ENCODE measurements at regions not wholly inside any gene's neighbourhood (a gene's known extent, or its start where the extent isn't known, plus 50 kb on each side); places are given as distances from the start of the nearest gene placed in this dataset.

- H3K4me1 ChIP-seq (ENCODE audit: control insufficient read depth, insufficient read depth, low read length) = peaks cover 57% of the 10 kb centered on the region
- no peak overlapping the region for H3K4me3 ChIP-seq (ENCODE audit: low read depth, low read length)
- DNase-seq (ENCODE audit: low read depth in 4 of 6, low spot score in 6 of 6) = peak in 1 of 6 donors; percentile 38
- under 1% methylated on average over 54 of the region's 63 CpGs for WGBS (ENCODE audit: insufficient coverage)
- H3K9me3 ChIP-seq (ENCODE audit: control insufficient read depth, insufficient read depth, low read length) = no peaks in the 10 kb centered on the region
- H3K27ac ChIP-seq (ENCODE audit: low read depth, low read length) = no peak overlapping the region
- peaks cover 75% of the 10 kb centered on the region for H3K27me3 ChIP-seq (ENCODE audit: control insufficient read depth, insufficient read depth, low read length)
- H3K36me3 ChIP-seq (ENCODE audit: control insufficient read depth, insufficient read depth, low read length) = no peaks in the 10 kb centered on the region
Observed at GRCh38 chr17:68196394-68197090, 51.3 kb upstream of the AMZ2 start.

GRCh38 chr17:68197091-68197996, 50.5 kb upstream of the AMZ2 start:
- Histone ChIP-seq H3K36me3 (ENCODE audit: control insufficient read depth, insufficient read depth, low read length) (no peaks in the 10 kb centered on the region), H3K9me3 (ENCODE audit: control insufficient read depth, insufficient read depth, low read length) (no peaks in the 10 kb centered on the region), H3K4me3 (ENCODE audit: low read depth, low read length) (no peak overlapping the region), H3K4me1 (ENCODE audit: control insufficient read depth, insufficient read depth, low read length) (peaks cover 57% of the 10 kb centered on the region), H3K27ac (ENCODE audit: low read depth, low read length) (no peak overlapping the region), H3K27me3 (ENCODE audit: control insufficient read depth, insufficient read depth, low read length) (peaks cover 76% of the 10 kb centered on the region)
- WGBS (ENCODE audit: insufficient coverage) = under 1% methylated on average over 52 of the region's 53 CpGs
- DNase-seq (ENCODE audit: low read depth in 4 of 6, low spot score in 6 of 6) = no peak

DNA sequence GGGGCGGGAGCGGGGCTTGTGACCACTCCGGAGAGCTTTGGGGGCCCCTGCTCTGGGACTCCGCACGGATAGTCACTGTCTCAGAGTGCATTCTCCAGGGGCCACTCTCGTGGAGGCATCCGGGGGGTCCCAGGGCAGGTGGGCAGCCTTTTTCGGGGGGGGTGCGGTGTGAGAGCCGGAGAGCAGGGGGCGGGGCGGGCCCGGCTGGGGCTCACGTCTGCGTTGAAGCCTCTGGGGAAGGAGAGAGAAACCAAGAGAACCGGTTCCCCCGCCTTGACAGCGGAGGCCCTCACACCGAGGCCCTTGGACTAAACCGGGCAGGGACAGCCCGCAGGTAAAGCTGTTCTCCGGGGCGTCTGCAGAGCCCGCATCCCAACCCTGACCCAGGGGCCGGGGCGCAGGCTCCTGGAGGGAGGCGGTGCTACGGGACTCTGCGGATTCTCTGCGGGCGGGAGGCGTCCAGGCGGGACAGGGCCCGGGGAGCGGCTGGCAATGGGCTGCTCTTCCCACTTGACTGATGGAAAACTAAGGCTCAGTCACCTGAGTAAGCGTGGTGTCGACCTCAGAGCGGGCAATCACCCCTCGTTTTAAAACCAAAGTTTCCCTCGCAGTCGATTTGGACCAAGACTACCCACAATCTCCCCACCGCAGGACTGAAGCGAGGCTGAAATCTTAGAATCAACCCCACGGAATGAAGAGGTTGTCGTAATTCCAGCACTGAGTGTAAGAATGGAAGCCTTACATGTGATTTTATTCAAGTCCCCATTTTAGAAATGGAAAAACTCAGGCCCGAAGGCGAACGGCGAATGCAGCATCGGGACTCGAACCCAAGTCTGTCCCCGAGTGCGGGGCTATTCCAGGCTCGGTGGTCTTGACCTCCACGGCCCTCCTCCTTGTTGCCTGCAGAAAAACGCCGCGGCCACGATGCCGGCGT, 49.6 kb upstream of the AMZ2 start:
- peaks cover 73% of the 10 kb centered on the region for H3K27me3 ChIP-seq (ENCODE audit: control insufficient read depth, insufficient read depth, low read length)
- H3K9me3 ChIP-seq (ENCODE audit: control insufficient read depth, insufficient read depth, low read length) = no peaks in the 10 kb centered on the region
- no peak overlapping the region for H3K4me3 ChIP-seq (ENCODE audit: low read depth, low read length)
- no peak for DNase-seq (ENCODE audit: low read depth in 4 of 6, low spot score in 6 of 6)
- H3K27ac ChIP-seq (ENCODE audit: low read depth, low read length) = no peak overlapping the region
- peaks cover 57% of the 10 kb centered on the region for H3K4me1 ChIP-seq (ENCODE audit: control insufficient read depth, insufficient read depth, low read length)
- H3K36me3 ChIP-seq (ENCODE audit: control insufficient read depth, insufficient read depth, low read length) = no peaks in the 10 kb centered on the region
- 4% methylated on average over 49 of the region's 61 CpGs for WGBS (ENCODE audit: insufficient coverage)

All from spinal cord (tissue), 9 donors.